ENCODE measurements at regions not wholly inside any gene's neighbourhood (a gene's known extent, or its start where the extent isn't known, plus 50 kb on each side); places are given as distances from the start of the nearest gene placed in this dataset.

DNA sequence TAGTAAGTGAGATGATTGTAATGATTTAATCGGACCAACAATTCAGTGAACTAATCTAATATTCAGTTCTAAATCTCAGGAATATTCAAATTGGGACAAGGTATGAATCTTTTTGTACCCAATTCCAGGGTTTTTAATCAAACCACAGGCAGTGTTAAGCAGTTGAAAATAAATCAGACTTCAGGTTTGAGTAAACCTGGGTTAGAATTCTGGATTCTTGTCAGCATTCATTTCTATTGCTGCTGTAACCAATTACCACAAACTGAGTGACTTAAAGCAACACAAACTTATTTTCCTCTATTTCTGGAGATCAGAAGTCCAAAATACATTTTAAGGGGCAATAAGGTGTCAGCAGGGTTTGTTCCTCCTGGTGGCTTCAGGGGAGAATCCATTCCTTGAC is 208.4 kb upstream of the ZPLD1 start:
- Histone ChIP-seq H3K79me2 (ENCODE audit: control insufficient read depth, insufficient read depth, low read length) (no peaks in the 10 kb centered on the region), H3K27me3 (ENCODE audit: control insufficient read depth in 2 of 2, insufficient read depth in 2 of 2, low read length in 2 of 2) (peaks cover 2 to 4% of the 10 kb centered on the region in 2 experiments), H3K9ac (replicated peaks; ENCODE audit: extremely low read depth, insufficient read depth, low read length) (no peak overlapping the region), H4K20me1 (replicated peaks; ENCODE audit: control insufficient read depth, extremely low read depth, insufficient read depth, low read length) (no peaks in the 10 kb centered on the region), H3K4me2 (ENCODE audit: insufficient read depth, low read length) (no peak overlapping the region), H3K36me3 (ENCODE audit: control insufficient read depth in 2 of 2, extremely low read depth in 1 of 2, insufficient read depth in 2 of 2, low read length in 2 of 2) (no peaks in the 10 kb centered on the region), H3K4me3 (replicated peaks in 1 of 3; ENCODE audit: insufficient read depth in 1 of 3, low read depth in 1 of 3, low read length in 3 of 3) (no peak overlapping the region), H3K4me1 (ENCODE audit: control insufficient read depth, extremely low read depth, insufficient read depth, low read length) (no peaks in the 10 kb centered on the region), H3K9me3 (replicated peaks; ENCODE audit: control insufficient read depth, insufficient read depth, low read length) (no peaks in the 10 kb centered on the region), H3K27ac (ENCODE audit: insufficient read depth, low read depth, low read length) (no peak overlapping the region), H2AFZ (ENCODE audit: low read depth, low read length) (no peak overlapping the region), H3K9me1 (replicated peaks; ENCODE audit: control insufficient read depth, extremely low read depth, insufficient read depth, low read length) (no peaks in the 10 kb centered on the region)
- intact Hi-C loops (cut with micrococcal nuclease): loop anchor here (5.0 kb wide), 2 partner anchors 144 to 219 kb away; no protein-coding TSS in a partner anchor
- DNase-seq (ENCODE audit: low read depth, low spot score) (no peak), FAIRE-seq (no peak)
- CTCF ChIA-PET: interaction anchor here (1.6 to 3.2 kb wide), 8 partner anchors 41 to 424 kb away, joined by 5 to 358 read pairs (median 18); no protein-coding TSS in a partner anchor
- no TSS peak for BruUV-seq (replicated peaks)
- dilution Hi-C loops (cut with MboI; ENCODE audit: extremely low pct_ligation_motif_present, low sequenced_read_pairs): no loop called here
- POLR2A ChIA-PET: interaction anchor here (2.0 kb wide), 1 partner anchor 377 kb away, joined by 21 read pairs; the partner anchor contains the start of gene NFKBIZ
- no peak for TF ChIP-seq MYC (IDR thresholded peaks at IDR 0.05; ENCODE audit: low read depth, low read length)
- TF ChIP-seq, protein P1, sequence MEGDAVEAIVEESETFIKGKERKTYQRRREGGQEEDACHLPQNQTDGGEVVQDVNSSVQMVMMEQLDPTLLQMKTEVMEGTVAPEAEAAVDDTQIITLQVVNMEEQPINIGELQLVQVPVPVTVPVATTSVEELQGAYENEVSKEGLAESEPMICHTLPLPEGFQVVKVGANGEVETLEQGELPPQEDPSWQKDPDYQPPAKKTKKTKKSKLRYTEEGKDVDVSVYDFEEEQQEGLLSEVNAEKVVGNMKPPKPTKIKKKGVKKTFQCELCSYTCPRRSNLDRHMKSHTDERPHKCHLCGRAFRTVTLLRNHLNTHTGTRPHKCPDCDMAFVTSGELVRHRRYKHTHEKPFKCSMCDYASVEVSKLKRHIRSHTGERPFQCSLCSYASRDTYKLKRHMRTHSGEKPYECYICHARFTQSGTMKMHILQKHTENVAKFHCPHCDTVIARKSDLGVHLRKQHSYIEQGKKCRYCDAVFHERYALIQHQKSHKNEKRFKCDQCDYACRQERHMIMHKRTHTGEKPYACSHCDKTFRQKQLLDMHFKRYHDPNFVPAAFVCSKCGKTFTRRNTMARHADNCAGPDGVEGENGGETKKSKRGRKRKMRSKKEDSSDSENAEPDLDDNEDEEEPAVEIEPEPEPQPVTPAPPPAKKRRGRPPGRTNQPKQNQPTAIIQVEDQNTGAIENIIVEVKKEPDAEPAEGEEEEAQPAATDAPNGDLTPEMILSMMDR (IDR thresholded peaks at IDR 0.05; ENCODE audit: extremely low read depth in 1 of 2, insufficient read depth in 1 of 2, low read depth in 1 of 2, low read length in 2 of 2): no peak
- TF ChIP-seq GATA2 (IDR thresholded peaks at IDR 0.05; ENCODE audit: insufficient read depth, insufficient read length, low read depth, low read length): no peak
- TF ChIP-seq EZH2 (IDR thresholded peaks at IDR 0.05; ENCODE audit: borderline replicate concordance, low read depth, low read length, severe bottlenecking): no peak
- no peak for TF ChIP-seq JUN (IDR thresholded peaks at IDR 0.05; ENCODE audit: borderline replicate concordance, insufficient read depth, insufficient read length, low read depth)
- TF ChIP-seq FOS (IDR thresholded peaks at IDR 0.05; ENCODE audit: borderline replicate concordance, insufficient read depth, low read length): no peak
